SU-DHL-6 (cell line): ENCODE measurements at regions not wholly inside any gene's neighbourhood (a gene's known extent, or its start where the extent isn't known, plus 50 kb on each side); places are given as distances from the start of the nearest gene placed in this dataset.

Experiments used
- H2AFZ ChIP-seq: fragments of 200-600 bp; sonication (generic); 2 replicates; pipeline ENCODE4 v1.6.1; 2014; ENCODE audit warnings: low read depth, mild to moderate bottlenecking, moderate library complexity, mixed read lengths, antibody characterized with exemption, low read length; ENCODE audit not compliant: severe bottlenecking
- H3F3A ChIP-seq: fragments of 200-600 bp; shearing (Covaris generic); 2 replicates; pipeline ENCODE4 v1.6.0; 2016; ENCODE audit warnings: antibody characterized with exemption, mild to moderate bottlenecking; ENCODE audit not compliant: insufficient read depth
- H3K27ac ChIP-seq: fragments of 200-600 bp; sonication (generic); 2 replicates; pipeline ENCODE4 v1.5.1; 2016; ENCODE audit warnings: low read depth, mild to moderate bottlenecking, low read length, moderate library complexity, mixed read lengths
- H3K27me3 ChIP-seq: fragments of 200-600 bp; sonication (generic), shearing (Covaris generic); 2 replicates; pipeline ENCODE4 v1.6.0; 2014; ENCODE audit warnings: mild to moderate bottlenecking, low read length
- H3K36me3 ChIP-seq: fragments of 200-600 bp; sonication (generic); 2 replicates; pipeline ENCODE4 v1.6.1; 2014; ENCODE audit warnings: mild to moderate bottlenecking, low read length, mixed read lengths
- H3K4me2 ChIP-seq: fragments of 300-600, 200-600 bp; shearing (Covaris generic), sonication (generic); 2 replicates; pipeline ENCODE4 v1.6.0; 2014; ENCODE audit warnings: low read length, low read depth, mild to moderate bottlenecking; ENCODE audit not compliant: poor library complexity, severe bottlenecking
- H3K4me3 ChIP-seq: fragments of 200-600 bp; sonication (generic); 2 replicates; pipeline ENCODE4 v1.5.1; 2014; ENCODE audit warnings: antibody characterized with exemption, low read length, mild to moderate bottlenecking, mixed read lengths; ENCODE audit not compliant: insufficient read depth, poor library complexity, severe bottlenecking
- H3K79me2 ChIP-seq: fragments of 200-600 bp; sonication (generic); 2 replicates; pipeline ENCODE4 v1.6.1; 2014; ENCODE audit warnings: mild to moderate bottlenecking, low read length, moderate library complexity; ENCODE audit not compliant: insufficient read depth
- H3K9ac ChIP-seq: fragments of 200-600 bp; sonication (generic); 2 replicates; pipeline ENCODE4 v1.7.0; 2014; ENCODE audit warnings: mild to moderate bottlenecking, low read length
- H3K9me2 ChIP-seq: fragments of 200-600 bp; sonication (generic); replicated peaks from 2 replicates; pipeline ENCODE4 v1.6.1; 2014; ENCODE audit warnings: low read length; ENCODE audit not compliant: insufficient read depth
- H3K9me3 ChIP-seq: fragments of 200-600 bp; sonication (generic); 2 replicates; pipeline ENCODE4 v1.6.1; 2014; ENCODE audit warnings: low read length, mixed read lengths; ENCODE audit not compliant: insufficient read depth
- H4K20me1 ChIP-seq: fragments of 200-600 bp; sonication (generic); 2 replicates; pipeline ENCODE4 v1.6.1; 2014; ENCODE audit warnings: low read depth, mild to moderate bottlenecking, antibody characterized with exemption, low read length, moderate library complexity, mixed read lengths
- CTCF ChIP-seq: fragments of 200-600 bp; sonication (generic); IDR thresholded peaks from one replicate; pipeline ENCODE4 v1.5.1; 2017; ENCODE audit warnings: antibody characterized with exemption, mild to moderate bottlenecking, low read length, moderate library complexity; ENCODE audit not compliant: insufficient read depth, poor library complexity, severe bottlenecking
- EZH2phosphoT487 ChIP-seq: fragments of 200-600 bp; sonication (generic), shearing (Covaris generic); conservative IDR thresholded peaks from 2 replicates; pipeline ENCODE4 v1.6.1; 2018; ENCODE audit warnings: mild to moderate bottlenecking, antibody characterized with exemption, low read length, moderate library complexity, mixed read lengths

- H3K9me2 ChIP-seq = no peaks in the 10 kb centered on the region
- no peaks in the 10 kb centered on the region for H3K36me3 ChIP-seq
- TF ChIP-seq CTCF (no peak), EZH2phosphoT487 (no peak)
- H3K9me3 ChIP-seq = no peaks in the 10 kb centered on the region
- no peak overlapping the region for H3K9ac ChIP-seq
- no peak overlapping the region for H2AFZ ChIP-seq
- no peaks in the 10 kb centered on the region for H3K79me2 ChIP-seq
- H3K4me3 ChIP-seq = no peak overlapping the region
- H3F3A ChIP-seq = no peaks in the 10 kb centered on the region
- no peak overlapping the region for H3K27ac ChIP-seq
- no peaks in the 10 kb centered on the region for H4K20me1 ChIP-seq
- H3K27me3 ChIP-seq = no peaks in the 10 kb centered on the region
- H3K4me2 ChIP-seq = no peak overlapping the region
These were observed 447.6 kb upstream of the SEL1L start for GRCh38 chr14:81981307-81981675.

GRCh38 chr14:81982046-81982445 lies 448.4 kb upstream of the SEL1L start:
- Histone ChIP-seq H3F3A (no peaks in the 10 kb centered on the region), H3K9me2 (no peaks in the 10 kb centered on the region), H4K20me1 (no peaks in the 10 kb centered on the region), H3K9me3 (no peaks in the 10 kb centered on the region), H3K4me2 (no peak overlapping the region), H3K27ac (no peak overlapping the region), H3K36me3 (no peaks in the 10 kb centered on the region), H3K9ac (no peak overlapping the region), H3K79me2 (no peaks in the 10 kb centered on the region), H2AFZ (no peak overlapping the region), H3K4me3 (no peak overlapping the region), H3K27me3 (no peaks in the 10 kb centered on the region)
- TF ChIP-seq CTCF (no peak), EZH2phosphoT487 (no peak)

GRCh38 chr14:81986005-81986404 lies 452.4 kb upstream of the SEL1L start:
- no peak overlapping the region for H2AFZ ChIP-seq
- no peaks in the 10 kb centered on the region for H3K36me3 ChIP-seq
- H3K27me3 ChIP-seq = no peaks in the 10 kb centered on the region
- no peaks in the 10 kb centered on the region for H3K9me3 ChIP-seq
- H3K9ac ChIP-seq = no peak overlapping the region
- no peaks in the 10 kb centered on the region for H3K79me2 ChIP-seq
- H3K27ac ChIP-seq = no peak overlapping the region
- no peaks in the 10 kb centered on the region for H3F3A ChIP-seq
- H3K9me2 ChIP-seq = no peaks in the 10 kb centered on the region
- H4K20me1 ChIP-seq = no peaks in the 10 kb centered on the region
- no peak overlapping the region for H3K4me3 ChIP-seq
- no peak overlapping the region for H3K4me2 ChIP-seq
- TF ChIP-seq EZH2phosphoT487 = no peak
- no peak for TF ChIP-seq CTCF

GRCh38 chr14:81989211-81989610 lies 455.6 kb upstream of the SEL1L start:
- Histone ChIP-seq H3K27me3 (no peaks in the 10 kb centered on the region), H3F3A (no peaks in the 10 kb centered on the region), H2AFZ (no peak overlapping the region), H3K4me2 (no peak overlapping the region), H4K20me1 (no peaks in the 10 kb centered on the region), H3K9me3 (no peaks in the 10 kb centered on the region), H3K9me2 (no peaks in the 10 kb centered on the region), H3K4me3 (no peak overlapping the region), H3K27ac (no peak overlapping the region), H3K79me2 (no peaks in the 10 kb centered on the region), H3K9ac (no peak overlapping the region), H3K36me3 (no peaks in the 10 kb centered on the region)
- TF ChIP-seq CTCF (no peak), EZH2phosphoT487 (no peak)
